Astrocyte of the cerebellum (primary cell): ENCODE measurements at regions not wholly inside any gene's neighbourhood (a gene's known extent, or its start where the extent isn't known, plus 50 kb on each side); places are given as distances from the start of the nearest gene placed in this dataset.

Experiments used
- DNase-seq: peaks from one replicate; pipeline ENCODE4 v3.0.0-alpha.2; 2011; ENCODE audit warnings: low read depth
- H3K4me3 ChIP-seq: 2 replicates; pipeline ENCODE4 v1.5.1; 2011; ENCODE audit warnings: mild to moderate bottlenecking, low read depth, low read length, moderate library complexity
- CTCF ChIP-seq: IDR thresholded peaks from 2 replicates; pipeline ENCODE4 v1.5.1; 2012; ENCODE audit warnings: low read length, low read depth, moderate library complexity, mild to moderate bottlenecking; ENCODE audit errors: missing control alignments
- in situ Hi-C: cut with HindIII; loops from 2 replicates; pipeline ENCODE4 v1.10.0; 2017; ENCODE audit warnings: low sequenced_read_pairs

- DNase-seq = no peak
- in situ Hi-C loops = no loop called here
- no peak for TF ChIP-seq CTCF
- H3K4me3 ChIP-seq = no peak overlapping the region
Observed at GRCh38 chr12:25855716-25856115, 102.8 kb upstream of the RASSF8 start.

GRCh38 chr12:25859976-25860375 lies 98.5 kb upstream of the RASSF8 start:
- DNase-seq = no peak
- no peak for TF ChIP-seq CTCF
- no peak overlapping the region for H3K4me3 ChIP-seq
- in situ Hi-C loops = no loop called here

- H3K4me3 ChIP-seq = no peak overlapping the region
- in situ Hi-C loops = no loop called here
- no peak for DNase-seq
- no peak for TF ChIP-seq CTCF
Observed at GRCh38 chr12:25861226-25861625, 97.3 kb upstream of the RASSF8 start.

- in situ Hi-C loops = no loop called here
- no peak for DNase-seq
- no peak for TF ChIP-seq CTCF
- H3K4me3 ChIP-seq = no peak overlapping the region
Observed at GRCh38 chr12:25864306-25865276, 93.9 kb upstream of the RASSF8 start.

- DNase-seq = no peak
- in situ Hi-C loops = no loop called here
- H3K4me3 ChIP-seq = no peak overlapping the region
- no peak for TF ChIP-seq CTCF
Observed at GRCh38 chr12:25866586-25867378, 91.7 kb upstream of the RASSF8 start.

- in situ Hi-C loops = no loop called here
Observed at GRCh38 chr12:25868193-25868592, 90.3 kb upstream of the RASSF8 start.

More at GRCh38 chr12:25868193-25868592, 90.3 kb upstream of the RASSF8 start:
- H3K4me3 ChIP-seq = no peak overlapping the region
- DNase-seq = no peak
- no peak for TF ChIP-seq CTCF
